OCI-LY3 (cell line): ENCODE measurements at regions not wholly inside any gene's neighbourhood (a gene's known extent, or its start where the extent isn't known, plus 50 kb on each side); places are given as distances from the start of the nearest gene placed in this dataset.

Experiments
- CTCF ChIP-seq: fragments of 200-600, 300-600 bp; sonication (generic); IDR thresholded peaks from 2 replicates; pipeline ENCODE4 v1.5.1; 2014; ENCODE audit warnings: antibody characterized with exemption, low read length, low read depth
- EZH2phosphoT487 ChIP-seq: fragments of 200-600 bp; shearing (Covaris generic); IDR thresholded peaks from 2 replicates; pipeline ENCODE4 v1.6.1; 2018; ENCODE audit warnings: antibody characterized with exemption, mixed run types, low read depth

GRCh38 chr6:9612489-9612888, 802.4 kb downstream of the TFAP2A start:
- TF ChIP-seq CTCF = no peak
- TF ChIP-seq EZH2phosphoT487 = no peak
